B cell (primary cell): ENCODE measurements at regions not wholly inside any gene's neighbourhood (a gene's known extent, or its start where the extent isn't known, plus 50 kb on each side); places are given as distances from the start of the nearest gene placed in this dataset.

Source experiments
- CTCF ChIP-seq: fragments of 200-600 bp; IDR thresholded peaks from one replicate; pipeline ENCODE4 v1.8.0; 2022; ENCODE audit warnings: antibody characterized with exemption, mild to moderate bottlenecking
- EZH2 ChIP-seq: IDR thresholded peaks from 2 replicates; pipeline ENCODE4 v1.6.1; 2012; ENCODE audit warnings: borderline replicate concordance, low read depth, mild to moderate bottlenecking, moderate library complexity, low read length; ENCODE audit not compliant: insufficient read depth, poor library complexity, severe bottlenecking

GRCh38 chr4:180205276-180205675 is 2037.9 kb upstream of the TENM3 start:
- TF ChIP-seq CTCF, result no peak
- no peak for TF ChIP-seq EZH2
